ENCODE measurements at regions not wholly inside any gene's neighbourhood (a gene's known extent, or its start where the extent isn't known, plus 50 kb on each side); places are given as distances from the start of the nearest gene placed in this dataset.

DNA sequence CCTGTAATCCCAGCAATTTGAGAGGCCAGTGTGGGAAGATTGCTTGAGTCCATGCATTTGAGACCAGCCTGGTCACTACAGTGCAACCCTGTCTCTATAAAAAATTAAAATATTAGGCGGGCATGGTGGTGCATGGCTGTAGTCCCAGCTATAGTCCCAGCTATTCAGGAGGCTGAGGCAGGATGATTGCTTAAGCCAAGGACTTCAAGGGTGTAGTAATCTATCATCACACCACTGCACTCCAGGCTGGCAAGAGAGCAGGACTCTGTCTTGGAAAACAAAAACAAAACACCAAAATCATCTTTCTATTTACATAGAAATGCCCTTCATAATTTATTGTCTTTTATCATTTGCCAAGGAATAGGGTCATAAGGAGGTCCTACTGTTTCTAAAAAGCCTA lies 1274.1 kb upstream of the NCAM2 start:
- Histone ChIP-seq H3K9me2 (ENCODE audit: insufficient read depth) (no peaks in the 10 kb centered on the region), H3K79me2 (ENCODE audit: insufficient read depth) (no peaks in the 10 kb centered on the region), H3K4me2 (ENCODE audit: unreplicated experiment) (no peak overlapping the region), H3K27me3 (replicated peaks; ENCODE audit: insufficient read depth) (no peaks in the 10 kb centered on the region), H3K9ac (no peak overlapping the region), H3F3A (ENCODE audit: insufficient read depth) (no peaks in the 10 kb centered on the region), H3K9me3 (ENCODE audit: low read depth) (peaks cover 3% of the 10 kb centered on the region), H3K4me3 (no peak overlapping the region), H4K20me1 (ENCODE audit: insufficient read depth) (no peaks in the 10 kb centered on the region), H3K4me1 (ENCODE audit: insufficient read depth) (no peaks in the 10 kb centered on the region), H3K36me3 (ENCODE audit: low read depth) (no peaks in the 10 kb centered on the region), H2AFZ (no peak overlapping the region), H3K27ac (no peak overlapping the region)
- TF ChIP-seq EZH2 (IDR thresholded peaks at IDR 0.05; ENCODE audit: insufficient read depth, poor library complexity, severe bottlenecking) (no peak), EZH2phosphoT487 (IDR thresholded peaks at IDR 0.05; ENCODE audit: insufficient read depth, low read depth) (no peak)
- 7 to 15% methylated on average over 1 of the region's 1 CpG for WGBS, 2 experiments (ENCODE audit: low coverage in 1 of 2, low lambda C conversion rate in 2 of 2, missing lambda C conversion rate in 2 of 2)
- DNase-seq, result no peak
- in situ Hi-C loops (cut with MboI), result no loop called here

DNA sequence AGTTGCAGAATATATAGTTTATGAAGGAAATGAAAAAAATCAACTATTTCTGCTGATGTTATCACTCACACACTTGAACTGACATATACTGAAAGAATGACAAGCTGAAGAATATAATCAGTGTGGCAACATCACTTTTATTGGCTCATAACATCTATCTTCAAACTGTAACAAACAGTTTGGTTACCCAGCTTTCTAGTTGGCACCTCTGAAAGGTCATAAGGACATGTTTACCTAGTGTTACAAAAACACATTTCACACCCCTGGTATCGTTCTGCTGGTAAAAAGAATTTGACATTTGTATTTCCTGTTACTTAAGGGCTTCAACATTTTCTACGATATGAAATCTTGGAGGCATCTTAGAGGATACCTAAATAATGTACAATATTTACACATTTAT lies 1267.0 kb upstream of the NCAM2 start:
- Histone ChIP-seq H3K9me2 (ENCODE audit: insufficient read depth) (no peaks in the 10 kb centered on the region), H3K9me3 (ENCODE audit: low read depth) (no peaks in the 10 kb centered on the region), H3K4me3 (no peak overlapping the region), H3K27ac (no peak overlapping the region), H3K36me3 (ENCODE audit: low read depth) (no peaks in the 10 kb centered on the region), H4K20me1 (ENCODE audit: insufficient read depth) (no peaks in the 10 kb centered on the region), H3K27me3 (replicated peaks; ENCODE audit: insufficient read depth) (no peaks in the 10 kb centered on the region), H3K9ac (no peak overlapping the region), H3K79me2 (ENCODE audit: insufficient read depth) (no peaks in the 10 kb centered on the region), H2AFZ (no peak overlapping the region), H3K4me2 (ENCODE audit: unreplicated experiment) (no peak overlapping the region), H3F3A (ENCODE audit: insufficient read depth) (no peaks in the 10 kb centered on the region), H3K4me1 (ENCODE audit: insufficient read depth) (no peaks in the 10 kb centered on the region)
- in situ Hi-C loops (cut with MboI), result no loop called here
- no peak for TF ChIP-seq EZH2phosphoT487 (IDR thresholded peaks at IDR 0.05; ENCODE audit: insufficient read depth, low read depth)
- no peak for TF ChIP-seq EZH2 (IDR thresholded peaks at IDR 0.05; ENCODE audit: insufficient read depth, poor library complexity, severe bottlenecking)
- DNase-seq, result no peak
- 14 to 30% methylated on average over 2 of the region's 2 CpGs for WGBS, 2 experiments (ENCODE audit: low coverage in 1 of 2, low lambda C conversion rate in 2 of 2, missing lambda C conversion rate in 2 of 2)

DNA sequence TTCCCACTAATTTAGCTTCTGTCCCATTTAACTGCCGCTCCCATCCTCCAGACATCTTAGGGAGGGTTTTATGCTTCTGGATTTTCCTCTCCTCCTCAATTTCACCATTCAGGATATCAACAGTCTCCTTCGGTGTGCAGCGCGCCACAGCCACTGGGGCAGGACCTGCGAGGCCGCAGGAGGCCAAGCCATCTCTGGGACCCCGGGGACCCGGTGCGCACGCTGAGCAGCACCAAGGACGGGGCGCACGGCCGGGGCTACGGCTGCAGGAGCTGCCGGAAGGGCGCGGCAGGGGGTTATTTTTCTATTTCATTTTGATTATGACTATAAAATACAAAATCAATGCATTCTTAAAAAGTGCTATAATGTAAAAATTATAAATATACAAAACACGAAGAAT lies 1238.4 kb upstream of the NCAM2 start:
- no peak for DNase-seq
- Histone ChIP-seq H3K27me3 (replicated peaks; ENCODE audit: insufficient read depth) (no peaks in the 10 kb centered on the region), H3K27ac (no peak overlapping the region), H3K9me2 (ENCODE audit: insufficient read depth) (no peaks in the 10 kb centered on the region), H3K4me1 (ENCODE audit: insufficient read depth) (no peaks in the 10 kb centered on the region), H3K4me3 (no peak overlapping the region), H3K36me3 (ENCODE audit: low read depth) (no peaks in the 10 kb centered on the region), H2AFZ (no peak overlapping the region), H4K20me1 (ENCODE audit: insufficient read depth) (no peaks in the 10 kb centered on the region), H3K79me2 (ENCODE audit: insufficient read depth) (no peaks in the 10 kb centered on the region), H3K9me3 (ENCODE audit: low read depth) (no peaks in the 10 kb centered on the region), H3K4me2 (ENCODE audit: unreplicated experiment) (no peak overlapping the region), H3F3A (ENCODE audit: insufficient read depth) (no peaks in the 10 kb centered on the region), H3K9ac (no peak overlapping the region)
- 72 to 78% methylated on average over 19 of the region's 19 CpGs for WGBS, 2 experiments (ENCODE audit: low coverage in 1 of 2, low lambda C conversion rate in 2 of 2, missing lambda C conversion rate in 2 of 2)
- in situ Hi-C loops (cut with MboI), result no loop called here
- no peak for TF ChIP-seq EZH2 (IDR thresholded peaks at IDR 0.05; ENCODE audit: insufficient read depth, poor library complexity, severe bottlenecking)
- TF ChIP-seq EZH2phosphoT487 (IDR thresholded peaks at IDR 0.05; ENCODE audit: insufficient read depth, low read depth), result no peak

DNA sequence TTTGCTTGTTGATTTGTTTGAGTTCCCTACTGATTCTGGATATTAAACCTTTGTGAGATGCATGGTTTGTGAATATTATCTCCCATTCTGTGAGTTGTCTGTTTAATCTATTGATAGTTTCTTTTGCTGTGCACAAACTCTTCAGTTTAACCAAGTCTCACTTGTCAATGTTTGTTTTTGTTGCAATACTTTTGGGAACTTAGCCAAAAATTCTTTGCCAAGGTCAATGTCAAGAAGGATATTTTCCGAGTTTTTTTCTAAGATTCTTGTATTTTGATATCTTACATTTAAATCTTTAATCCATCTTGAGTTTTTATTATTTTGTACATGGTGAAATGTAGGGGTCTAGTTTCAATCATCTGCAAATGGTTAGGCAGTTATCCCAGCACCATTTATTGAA lies 1230.7 kb upstream of the NCAM2 start:
- no peaks in the 10 kb centered on the region for H3K9me3 ChIP-seq (ENCODE audit: low read depth)
- no peaks in the 10 kb centered on the region for H3F3A ChIP-seq (ENCODE audit: insufficient read depth)
- H3K9me2 ChIP-seq (ENCODE audit: insufficient read depth), result no peaks in the 10 kb centered on the region
- H3K9ac ChIP-seq, result no peak overlapping the region
- no peak overlapping the region for H2AFZ ChIP-seq
- no peak overlapping the region for H3K4me3 ChIP-seq
- no peak for DNase-seq
- no peak overlapping the region for H3K27ac ChIP-seq
- H3K79me2 ChIP-seq (ENCODE audit: insufficient read depth), result no peaks in the 10 kb centered on the region
- in situ Hi-C loops (cut with MboI), result no loop called here
- no peaks in the 10 kb centered on the region for H4K20me1 ChIP-seq (ENCODE audit: insufficient read depth)
- TF ChIP-seq EZH2phosphoT487 (IDR thresholded peaks at IDR 0.05; ENCODE audit: insufficient read depth, low read depth) (no peak), EZH2 (IDR thresholded peaks at IDR 0.05; ENCODE audit: insufficient read depth, poor library complexity, severe bottlenecking) (no peak)
- H3K4me2 ChIP-seq (ENCODE audit: unreplicated experiment), result no peak overlapping the region
- H3K36me3 ChIP-seq (ENCODE audit: low read depth), result no peaks in the 10 kb centered on the region
- no peaks in the 10 kb centered on the region for H3K4me1 ChIP-seq (ENCODE audit: insufficient read depth)
- 7 to 8% methylated on average over 1 of the region's 1 CpG for WGBS, 2 experiments (ENCODE audit: low coverage in 1 of 2, low lambda C conversion rate in 2 of 2, missing lambda C conversion rate in 2 of 2)
- H3K27me3 ChIP-seq (replicated peaks; ENCODE audit: insufficient read depth), result no peaks in the 10 kb centered on the region

DNA sequence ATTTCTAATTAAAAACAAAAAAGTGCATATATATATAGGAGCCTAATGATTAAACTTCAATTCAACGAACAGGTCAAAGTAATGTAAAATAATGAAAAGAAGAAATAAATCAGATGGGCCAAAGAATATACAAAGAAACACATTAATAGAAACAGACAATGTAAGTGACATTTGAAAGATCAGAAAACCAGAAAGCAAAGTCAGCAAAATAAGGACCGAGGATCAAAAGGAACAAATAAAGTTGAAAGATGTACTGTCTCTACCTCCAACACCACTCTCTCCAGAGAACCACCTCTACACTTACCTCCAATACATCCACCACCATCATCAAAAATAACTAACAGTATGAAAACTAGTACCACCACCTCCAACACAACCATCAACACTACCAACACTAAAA lies 1226.3 kb upstream of the NCAM2 start:
- Histone ChIP-seq H4K20me1 (ENCODE audit: insufficient read depth) (no peaks in the 10 kb centered on the region), H3K4me3 (no peak overlapping the region), H3K4me1 (ENCODE audit: insufficient read depth) (no peaks in the 10 kb centered on the region), H3K27me3 (replicated peaks; ENCODE audit: insufficient read depth) (no peaks in the 10 kb centered on the region), H3F3A (ENCODE audit: insufficient read depth) (no peaks in the 10 kb centered on the region), H3K9me3 (ENCODE audit: low read depth) (no peaks in the 10 kb centered on the region), H3K79me2 (ENCODE audit: insufficient read depth) (no peaks in the 10 kb centered on the region), H3K27ac (no peak overlapping the region), H3K9me2 (ENCODE audit: insufficient read depth) (no peaks in the 10 kb centered on the region), H3K4me2 (ENCODE audit: unreplicated experiment) (no peak overlapping the region), H3K36me3 (ENCODE audit: low read depth) (no peaks in the 10 kb centered on the region), H3K9ac (no peak overlapping the region), H2AFZ (no peak overlapping the region)
- DNase-seq, result no peak
- 15 to 22% methylated on average over 2 of the region's 2 CpGs for WGBS, 2 experiments (ENCODE audit: low coverage in 1 of 2, low lambda C conversion rate in 2 of 2, missing lambda C conversion rate in 2 of 2)
- no peak for TF ChIP-seq EZH2phosphoT487 (IDR thresholded peaks at IDR 0.05; ENCODE audit: insufficient read depth, low read depth)
- no peak for TF ChIP-seq EZH2 (IDR thresholded peaks at IDR 0.05; ENCODE audit: insufficient read depth, poor library complexity, severe bottlenecking)
- in situ Hi-C loops (cut with MboI), result no loop called here
